LHCN-M2 (cell line): ENCODE measurements at regions not wholly inside any gene's neighbourhood (a gene's known extent, or its start where the extent isn't known, plus 50 kb on each side); places are given as distances from the start of the nearest gene placed in this dataset.
A peak's percentile ranks its signal among the peaks of the same experiment; 100 is the strongest.

Experiments used
- DNase-seq: peaks from one replicate; pipeline ENCODE4 v3.0.0-alpha.2; 2012; ENCODE audit warnings: low read depth

DNA sequence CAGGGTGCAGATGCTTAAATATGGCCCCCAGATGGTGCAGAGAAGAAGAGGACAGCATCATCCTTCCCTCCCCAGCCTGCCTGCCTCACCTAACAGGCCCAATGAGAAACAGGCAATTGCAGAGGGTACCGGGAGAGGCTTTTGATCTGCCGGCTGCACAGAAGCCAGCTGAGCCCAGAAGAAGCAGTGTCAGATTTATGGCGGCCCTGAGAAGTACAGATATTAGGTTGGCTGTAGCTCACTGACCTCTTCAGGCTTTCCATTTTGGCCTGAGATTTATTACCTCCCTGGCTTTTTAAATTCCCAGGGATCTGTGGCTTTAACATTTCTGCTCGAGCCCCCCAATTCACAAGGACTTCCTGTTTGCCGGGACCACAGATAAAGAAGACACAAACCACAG is 278.7 kb downstream of the EN1 start:
- DNase-seq: no peak

DNA sequence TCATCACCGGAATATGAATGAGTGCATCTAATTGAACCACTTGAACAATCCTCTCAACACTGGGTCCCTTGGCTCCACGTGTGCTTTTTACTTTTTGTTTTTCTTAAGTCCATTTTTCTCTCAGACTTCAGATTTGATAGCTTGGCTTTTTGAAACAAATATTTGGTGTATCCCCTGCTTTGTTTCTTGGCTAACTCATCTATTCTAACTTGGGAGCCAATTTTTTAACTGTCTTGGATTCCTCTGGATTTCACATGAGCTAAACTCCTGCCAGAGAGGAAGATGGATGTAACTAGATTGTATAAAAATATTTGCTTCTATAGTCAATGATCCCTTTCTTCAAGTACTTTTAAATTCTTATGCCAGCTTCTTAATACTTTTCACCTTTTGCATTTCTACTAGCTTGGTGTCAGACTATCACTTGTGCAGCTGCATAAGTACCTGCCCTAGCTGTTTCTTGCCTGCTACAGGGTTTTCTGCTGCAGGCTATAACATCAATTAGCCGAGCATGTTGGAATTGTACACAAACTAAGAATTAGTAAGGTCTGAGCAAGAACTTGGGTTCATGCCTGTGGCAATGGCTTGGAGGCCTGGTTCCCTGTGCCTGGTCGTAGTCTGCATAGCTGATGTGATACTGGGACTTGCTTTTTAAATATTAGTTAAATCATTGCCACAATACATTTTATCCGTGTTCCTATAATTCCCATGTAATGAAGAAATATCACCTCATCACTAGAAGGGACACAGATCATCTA is 281.5 kb downstream of the EN1 start:
- DNase-seq: no peak

DNA sequence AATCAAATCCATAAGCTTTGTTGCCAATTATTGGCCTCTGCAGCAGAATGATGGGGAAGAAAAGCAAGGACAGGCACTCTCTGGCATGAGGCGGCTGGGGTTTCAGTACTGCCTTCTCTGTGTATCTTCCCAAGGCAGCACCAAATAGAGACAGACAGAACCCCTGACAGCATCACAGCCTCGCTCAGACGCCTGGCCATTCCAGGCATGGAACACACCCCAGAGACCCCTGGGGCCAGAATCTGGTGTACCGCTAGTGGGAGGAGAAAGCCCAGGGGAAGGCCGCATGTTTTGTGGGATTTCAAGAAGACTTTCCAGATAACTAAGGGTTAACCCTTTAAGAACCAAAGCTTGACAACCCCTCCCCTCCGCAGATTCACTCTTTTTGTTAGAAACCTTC is 282.1 kb downstream of the EN1 start:
- DNase-seq: no peak

DNA sequence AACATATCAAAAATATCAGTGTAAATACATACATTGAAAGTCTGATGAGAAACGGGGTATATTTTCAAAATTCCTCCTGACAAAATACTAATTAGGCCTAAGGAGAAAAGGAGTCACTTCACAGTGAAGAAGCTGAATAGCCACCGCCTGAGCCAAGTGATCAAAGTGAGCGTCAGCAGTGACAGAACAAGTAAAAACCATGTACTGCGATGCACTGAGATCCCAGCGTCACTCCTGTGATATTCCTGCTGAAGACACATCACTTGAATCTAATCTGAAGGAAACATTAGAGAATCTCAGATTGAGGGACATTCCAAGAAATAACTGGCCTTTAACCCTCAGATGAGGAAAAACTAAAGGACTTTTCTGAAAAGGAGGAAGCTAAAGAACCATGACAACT is 285.3 kb downstream of the EN1 start:
- no peak for DNase-seq

DNA sequence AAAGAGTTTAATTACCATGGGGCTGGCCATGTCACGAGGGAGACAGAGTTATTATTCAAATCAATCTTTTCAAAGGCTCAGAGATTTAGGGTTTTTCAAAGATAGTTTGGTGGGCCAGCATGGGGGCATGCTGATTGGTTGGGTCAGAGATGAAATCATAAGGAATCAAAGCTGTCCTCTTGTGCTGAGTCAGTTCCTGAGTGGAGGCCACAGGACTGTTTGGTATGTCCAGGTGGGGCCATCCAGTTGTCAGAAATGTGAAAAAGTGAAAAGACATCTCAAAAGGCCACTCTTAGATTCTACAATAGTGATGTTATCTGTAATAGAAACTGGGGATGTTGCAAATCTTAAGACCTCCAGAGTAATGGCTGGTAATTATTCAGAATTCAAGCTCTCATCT is 288.6 kb downstream of the EN1 start:
- DNase-seq: no peak

DNA sequence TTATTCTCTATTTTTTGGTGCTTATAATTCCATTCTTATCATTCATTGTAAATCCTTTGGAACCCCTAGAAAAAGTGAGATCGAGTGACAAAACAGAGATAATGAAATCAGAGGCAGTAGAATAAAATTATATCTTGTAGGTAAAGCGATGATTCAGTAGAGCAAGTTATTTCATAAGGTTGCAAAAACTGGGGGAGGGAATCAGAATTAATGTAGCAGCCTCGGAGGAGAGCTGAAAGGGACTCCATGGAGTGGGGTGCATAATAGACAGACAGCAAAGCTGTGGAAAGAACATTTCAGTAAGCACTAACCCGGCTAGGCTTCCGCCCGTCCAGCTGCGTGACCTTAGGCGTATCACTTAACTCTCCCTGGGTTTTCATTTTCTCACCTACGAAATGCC is 289.7 kb downstream of the EN1 start:
- DNase-seq: no peak

DNA sequence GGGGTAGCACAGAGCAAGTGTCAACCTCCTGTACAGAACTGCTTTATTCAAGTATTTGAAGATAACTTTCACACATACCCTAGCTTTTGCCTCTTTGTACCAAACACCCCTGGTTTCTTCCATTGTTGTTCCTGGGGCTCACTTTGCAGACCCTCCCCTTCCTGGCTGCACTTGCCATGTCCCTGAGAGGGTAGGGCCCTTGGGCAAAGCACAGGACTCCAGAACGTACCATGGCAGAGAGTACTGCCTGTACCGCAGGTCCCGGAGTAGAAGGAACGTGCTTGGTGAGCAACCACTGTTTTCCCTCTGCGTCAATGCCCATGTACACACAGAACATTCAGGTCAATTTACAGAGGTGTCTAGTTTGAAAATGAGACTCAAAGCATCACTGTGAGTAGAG is 290.4 kb downstream of the EN1 start:
- no peak for DNase-seq

DNA sequence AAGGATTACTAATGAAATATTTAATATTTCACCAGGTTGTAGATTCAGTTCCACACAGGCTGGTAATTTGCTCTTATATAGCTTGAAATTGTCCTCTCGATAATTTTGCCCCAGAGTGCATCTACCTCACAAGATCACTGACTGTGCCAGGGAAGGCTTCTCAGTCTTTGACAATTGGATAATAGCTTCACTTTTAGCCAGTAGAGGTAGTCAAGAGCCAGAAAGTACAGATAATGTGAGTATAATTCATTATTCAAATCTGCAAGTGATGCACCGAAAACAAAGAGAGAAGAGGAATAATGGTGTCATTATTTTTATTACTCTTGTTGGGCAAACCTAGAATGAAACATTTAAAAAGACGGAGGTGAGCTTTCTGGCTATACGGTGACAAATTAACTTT is 292.8 kb downstream of the EN1 start:
- DNase-seq: peak; percentile 1

DNA sequence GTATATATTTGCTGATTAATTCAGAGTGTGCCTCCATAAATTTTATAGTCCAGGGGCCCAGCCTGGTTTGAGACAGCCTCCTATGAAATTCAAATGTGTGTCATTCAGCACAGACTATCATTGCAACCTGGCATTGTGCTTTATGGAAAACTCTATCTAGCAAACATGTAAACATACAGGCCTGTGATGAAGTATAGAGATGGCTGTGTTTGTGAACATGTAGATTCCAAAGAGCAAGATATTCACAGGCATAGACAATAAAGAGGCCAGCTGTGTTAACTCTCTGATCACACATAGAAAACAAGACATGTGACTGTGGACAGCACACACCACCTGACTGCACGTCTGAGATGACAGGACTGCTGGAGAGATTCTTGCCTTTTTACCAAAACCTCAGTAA is 297.9 kb downstream of the EN1 start:
- DNase-seq: no peak

DNA sequence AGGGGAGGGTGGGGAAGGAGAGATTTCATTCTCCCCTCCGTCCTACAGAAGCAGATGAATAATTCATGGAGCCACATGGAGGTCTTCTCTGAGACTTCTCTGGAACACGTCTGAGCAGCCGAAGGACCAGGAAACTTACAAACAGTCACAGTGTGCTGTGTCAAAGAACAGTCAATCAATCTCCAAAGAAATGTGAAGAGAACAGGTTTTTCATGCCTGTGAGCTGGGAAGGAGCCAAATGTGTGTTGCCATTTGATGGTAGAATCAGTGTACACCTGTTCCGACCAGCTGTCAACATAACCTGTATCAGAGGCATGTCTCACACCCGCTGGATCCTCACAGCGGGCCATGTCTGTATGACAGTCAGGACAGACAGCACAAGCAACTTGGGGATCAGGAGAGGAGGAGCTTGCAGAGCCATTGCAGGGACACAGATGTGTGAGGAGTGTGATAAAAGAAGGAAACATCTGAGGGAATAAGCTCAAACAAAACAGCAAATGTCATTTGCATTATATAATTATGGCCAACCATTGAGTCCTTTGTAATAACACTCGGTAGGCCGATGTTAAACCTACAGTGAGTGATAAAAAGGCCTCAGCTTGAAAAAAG is 298.5 kb downstream of the EN1 start:
- DNase-seq: no peak

DNA sequence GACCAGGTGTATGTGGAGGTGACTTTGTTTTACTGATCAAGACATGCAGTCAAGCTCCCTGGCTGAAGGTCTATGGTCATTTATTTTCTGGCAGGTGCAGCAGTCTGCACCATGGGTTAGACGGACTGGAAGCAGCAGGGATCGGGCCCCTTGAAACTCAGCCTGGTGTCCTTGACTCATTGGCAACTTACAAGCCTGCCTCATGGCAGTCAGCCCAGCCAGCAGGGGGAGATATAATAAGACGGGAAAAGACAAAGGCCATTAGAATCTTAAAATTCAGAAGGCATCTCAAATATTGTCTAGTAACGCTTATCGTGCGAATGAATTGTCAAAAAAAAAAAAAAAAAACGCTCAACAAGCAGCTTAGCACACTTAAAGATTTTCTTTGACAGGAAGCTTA is 308.2 kb downstream of the EN1 start:
- peak; percentile 20 for DNase-seq

DNA sequence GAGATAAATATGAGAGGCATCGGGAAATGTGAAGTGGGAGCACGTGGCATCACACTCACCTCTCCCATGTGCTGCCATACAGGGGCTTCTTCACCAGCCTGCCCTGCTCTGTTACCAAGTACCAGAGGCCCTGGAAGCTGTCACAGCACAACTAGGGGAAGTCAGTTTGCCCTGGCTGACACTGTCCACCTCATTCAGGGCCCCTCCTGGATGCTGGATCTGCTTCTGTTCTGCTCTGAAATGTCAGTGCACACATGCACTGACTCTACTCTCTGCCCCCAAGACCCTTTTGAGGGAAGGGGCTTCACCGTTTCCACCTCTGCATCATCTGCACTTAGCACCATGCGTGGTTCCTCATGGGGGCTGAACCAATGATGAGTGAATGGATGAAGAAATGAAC is 311.1 kb downstream of the EN1 start:
- DNase-seq: no peak

DNA sequence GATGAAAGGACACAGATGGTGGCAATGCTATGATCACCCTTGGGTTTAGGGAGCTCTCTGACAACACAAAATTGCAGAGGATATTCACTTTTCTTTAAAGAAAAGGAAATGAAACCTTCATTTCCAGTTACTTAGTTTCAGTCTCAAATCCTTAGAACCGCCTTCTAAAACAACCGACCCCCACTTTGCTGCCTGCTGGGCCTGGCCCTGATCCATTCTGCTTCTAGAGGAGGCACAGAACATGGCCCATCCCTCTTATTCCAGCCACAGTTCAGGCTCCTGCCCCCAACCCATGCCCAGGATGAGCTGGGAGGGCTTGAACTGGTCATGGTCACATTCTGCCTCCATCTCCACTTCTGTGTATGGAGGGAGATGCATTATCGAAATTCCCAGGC is 311.6 kb downstream of the EN1 start:
- DNase-seq: no peak

DNA sequence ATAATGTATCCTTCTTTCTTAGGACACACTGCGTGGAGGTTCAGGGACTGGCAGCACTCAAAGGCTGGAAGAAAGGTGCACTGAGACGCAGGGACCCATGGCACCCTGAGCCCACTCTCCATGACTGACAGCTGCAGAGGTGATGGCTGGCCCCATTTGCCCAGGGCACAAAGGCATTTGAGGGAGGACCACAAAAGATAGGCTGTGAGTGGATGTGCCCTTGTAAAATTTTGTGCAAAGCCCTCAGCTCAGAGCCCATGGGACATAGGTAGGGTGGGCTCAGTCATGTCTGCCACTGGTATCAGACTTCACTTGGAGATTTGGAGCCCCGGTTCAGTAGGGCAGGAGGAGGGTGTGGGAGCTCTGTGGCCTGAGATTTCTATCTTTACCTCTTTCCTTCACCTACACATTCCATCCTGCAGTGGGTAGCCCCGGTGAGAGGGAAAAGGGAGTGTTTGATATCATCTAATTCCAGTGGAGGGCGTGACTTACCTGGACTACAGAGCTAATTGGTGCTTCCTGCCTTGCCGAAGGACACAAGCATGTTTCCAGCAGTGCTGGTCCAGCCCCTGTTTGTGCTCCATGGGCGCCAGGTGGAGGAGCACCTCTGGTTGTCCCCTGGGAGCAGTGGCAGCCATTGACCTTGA is 312.2 kb downstream of the EN1 start:
- no peak for DNase-seq

DNA sequence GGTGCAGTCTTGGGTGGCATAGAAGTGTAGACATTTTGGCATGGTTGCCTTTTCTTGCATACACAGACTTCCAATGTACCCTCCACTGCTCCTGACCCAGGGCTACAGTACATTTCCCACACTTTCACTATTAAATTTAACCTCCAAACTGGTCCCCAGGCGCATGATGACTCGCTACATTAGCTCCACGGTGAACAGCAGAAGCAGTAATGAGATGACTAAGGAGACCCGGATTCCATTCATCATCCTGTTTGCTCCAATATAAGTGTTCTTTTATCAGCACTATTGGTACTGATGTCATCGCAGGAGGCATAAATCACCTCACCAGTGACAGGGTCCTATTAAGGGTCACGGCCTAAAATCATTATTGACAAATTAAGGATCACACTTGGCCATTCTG is 316.5 kb downstream of the EN1 start:
- DNase-seq: peak; percentile 5

DNA sequence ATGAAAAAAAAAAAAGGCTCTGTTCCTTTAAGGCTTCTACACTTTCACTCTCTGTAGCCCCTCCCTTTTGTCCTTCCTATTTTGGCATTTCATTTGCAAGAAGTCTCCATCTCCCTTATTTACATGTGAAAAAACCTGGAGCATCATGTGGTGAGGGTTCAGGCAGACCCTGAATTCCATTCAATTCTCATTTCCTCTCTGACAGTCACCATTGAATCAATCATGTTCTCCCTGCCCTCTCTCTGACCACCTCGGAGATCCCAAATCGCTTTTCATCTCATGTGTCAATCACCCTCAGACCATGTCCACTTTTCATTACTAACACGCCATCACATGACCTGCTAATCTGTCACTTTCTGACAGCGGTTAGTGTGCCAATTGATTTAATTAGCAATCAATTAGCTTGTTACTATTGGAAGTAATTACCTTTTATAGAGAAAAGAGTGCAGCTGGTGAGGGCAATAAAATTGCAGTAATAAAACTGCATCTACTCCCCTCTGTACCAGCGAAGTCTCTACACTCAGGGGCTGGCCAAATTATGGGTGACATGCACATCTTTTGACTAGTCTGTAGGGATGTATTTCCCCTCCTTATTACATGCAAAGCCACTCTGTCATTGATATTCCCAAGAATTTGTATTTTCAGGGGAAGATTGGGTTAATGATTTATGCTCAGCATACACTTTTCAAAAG is 317.4 kb downstream of the EN1 start:
- no peak for DNase-seq

DNA sequence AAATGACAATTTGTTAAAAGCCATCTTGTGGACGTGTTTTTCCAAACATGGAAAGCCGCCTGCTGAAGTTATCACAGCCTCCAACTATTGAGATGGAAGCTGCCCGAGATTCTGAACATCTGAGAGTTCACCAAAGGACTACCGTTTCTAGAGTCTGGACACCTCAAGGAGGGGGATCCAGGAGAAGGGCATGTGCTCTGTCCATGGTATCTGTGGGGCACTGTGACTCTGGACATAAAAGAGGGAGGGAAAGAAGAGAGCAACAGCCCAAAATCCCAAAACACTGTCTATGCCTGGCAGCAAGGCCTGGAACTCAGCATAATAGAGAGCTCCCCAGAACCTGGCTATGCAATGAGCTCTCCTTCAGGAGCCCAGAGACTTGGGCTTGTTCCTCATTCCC is 319.9 kb downstream of the EN1 start:
- no peak for DNase-seq

DNA sequence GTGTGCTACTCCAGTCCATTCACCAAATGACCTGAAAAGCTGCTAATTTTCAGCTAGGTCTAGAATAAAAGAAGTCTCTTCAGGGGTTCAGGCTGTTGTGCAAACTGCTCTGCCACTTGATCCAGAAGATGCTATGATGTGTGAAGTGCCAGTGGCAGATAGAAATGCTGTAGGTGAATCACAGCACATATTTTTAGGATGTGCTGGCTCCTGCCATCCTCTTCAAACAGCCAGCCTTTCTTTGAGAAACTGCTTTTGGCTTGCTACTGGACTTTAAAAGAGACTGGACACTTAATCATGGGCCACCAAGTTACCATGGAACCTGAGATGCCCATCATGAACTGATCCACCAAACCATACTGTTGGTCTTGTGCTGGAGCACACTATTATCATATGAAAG is 322.1 kb downstream of the EN1 start:
- DNase-seq: no peak

DNA sequence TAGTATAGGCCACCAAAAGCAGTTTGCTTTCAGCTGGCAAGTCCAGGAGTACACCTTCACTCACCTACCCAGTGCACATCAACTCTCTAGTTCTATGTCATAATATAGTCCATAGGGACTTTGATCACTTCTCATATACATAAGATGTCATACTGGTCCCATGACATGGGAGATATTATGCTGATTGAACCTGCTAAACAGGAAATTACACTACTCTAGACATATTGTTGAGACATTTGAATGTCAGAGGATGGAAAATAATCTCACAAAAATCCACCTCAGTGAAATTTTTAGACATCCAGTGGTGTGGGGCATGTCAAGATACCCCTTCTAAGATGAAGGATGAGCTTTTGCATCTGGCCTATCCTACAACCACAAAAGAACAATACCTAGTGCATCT is 322.5 kb downstream of the EN1 start:
- DNase-seq: no peak

DNA sequence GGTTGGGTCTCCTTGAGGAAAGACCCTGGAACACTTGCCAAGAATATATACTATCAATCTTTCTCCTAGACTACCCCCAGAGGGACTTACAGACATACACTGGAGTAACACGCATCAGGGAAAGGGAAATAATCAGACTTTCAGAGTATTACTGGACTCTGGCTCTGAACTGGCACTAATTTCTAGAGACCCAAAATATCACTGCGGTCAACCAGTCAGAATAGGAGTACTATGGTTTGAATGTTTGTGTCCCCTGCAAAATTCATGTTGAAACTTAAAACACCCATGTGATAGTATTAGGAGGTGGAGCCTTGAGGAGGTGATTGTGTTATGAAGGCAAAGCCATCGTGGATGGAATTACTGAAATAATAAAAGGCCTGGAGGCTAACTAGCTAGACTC is 323.7 kb downstream of the EN1 start:
- no peak for DNase-seq

DNA sequence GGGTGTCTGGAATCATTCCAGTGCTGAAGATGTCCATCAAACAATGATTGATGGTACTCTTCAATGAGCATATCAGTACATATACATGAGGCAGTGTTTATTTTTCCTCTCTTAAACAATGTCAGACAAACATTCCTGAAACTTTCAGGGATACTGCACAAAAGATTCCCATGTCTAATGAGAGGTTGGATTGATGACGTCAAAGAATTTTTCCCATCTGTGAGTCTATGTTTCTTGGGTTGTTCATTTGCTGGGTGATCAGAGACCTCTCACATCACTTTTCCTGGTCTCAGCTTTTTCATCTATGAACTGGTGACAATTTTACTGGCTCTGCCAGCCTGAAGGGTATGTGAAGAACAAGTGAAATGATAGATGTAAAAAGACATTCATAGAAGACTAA is 325.5 kb downstream of the EN1 start:
- no peak for DNase-seq

DNA sequence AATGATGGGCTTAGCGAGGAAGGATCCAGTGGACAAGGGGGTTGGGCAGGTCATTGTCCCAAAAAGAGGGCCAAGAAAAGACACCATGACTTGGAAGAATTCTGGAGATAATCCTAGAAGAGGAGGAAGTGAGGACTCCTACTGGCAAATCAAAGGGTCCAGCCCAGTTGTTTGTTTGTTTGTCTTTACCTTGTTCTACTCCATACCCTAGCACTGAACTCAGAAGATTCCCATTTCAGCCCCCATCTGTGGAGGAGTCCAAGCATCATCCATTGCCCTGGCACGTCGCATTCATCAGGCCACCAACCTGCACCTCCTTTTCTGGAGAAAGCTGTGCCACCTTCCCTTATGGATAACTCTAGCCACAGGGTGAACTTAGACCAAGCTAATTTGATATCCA is 326.2 kb downstream of the EN1 start:
- DNase-seq: no peak

DNA sequence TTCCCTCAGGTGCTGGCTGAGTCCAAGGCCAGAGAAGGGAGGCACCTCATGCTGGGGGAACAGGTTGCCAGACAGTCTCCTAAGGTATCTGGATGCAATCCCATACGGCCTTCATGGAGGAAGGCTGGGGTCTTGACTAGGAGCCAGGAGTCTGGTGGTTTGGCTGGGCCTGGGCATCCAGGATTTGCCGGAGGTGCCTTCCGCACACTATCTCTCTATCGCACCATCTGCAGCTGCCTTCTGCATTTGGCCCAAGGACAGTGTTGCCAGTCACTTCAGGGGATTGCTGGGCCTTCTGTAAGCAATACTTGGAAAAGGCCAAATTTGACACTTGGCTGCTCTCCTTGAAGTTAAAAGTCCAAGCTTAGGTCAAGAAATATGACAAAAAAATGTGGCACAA is 327.2 kb downstream of the EN1 start:
- DNase-seq: no peak
